Hematopoietic multipotent progenitor cell treated with erythropoietin and hydrocortisone succinate and interleukin-3 and kit ligand, for 8 days (in vitro differentiated cells): ENCODE measurements at regions not wholly inside any gene's neighbourhood (a gene's known extent, or its start where the extent isn't known, plus 50 kb on each side); places are given as distances from the start of the nearest gene placed in this dataset.
"Not testable (repeated sequence)": the region's sequence is repeated elsewhere in the genome, so short reads cannot be mapped to it uniquely, and the experiment has no call there.

Experiments used
- DNase-seq: peaks from one replicate; pipeline ENCODE4 v3.0.0-alpha.2; 2015

DNA sequence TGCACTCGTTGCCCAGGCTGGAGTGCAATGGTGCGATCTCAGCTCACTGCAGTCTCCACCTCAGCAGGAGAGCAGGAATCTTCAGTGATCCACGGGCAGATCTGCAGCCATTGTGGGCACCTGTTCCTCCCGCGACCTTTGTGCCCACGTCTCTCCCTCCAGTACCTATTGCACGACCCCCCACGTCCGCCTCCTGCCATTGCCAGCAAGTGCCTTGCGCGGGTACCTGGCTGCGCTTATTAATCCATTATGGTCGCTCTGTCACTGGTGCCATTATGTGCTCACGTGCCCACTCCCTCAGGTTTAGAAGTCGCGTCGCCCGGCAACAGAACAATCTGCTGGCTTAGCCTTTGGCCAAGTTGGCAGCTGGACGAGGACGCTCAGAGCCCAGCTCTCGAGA, 146.2 kb upstream of the C1QTNF3 start:
- DNase-seq, result not testable (repeated sequence)

- DNase-seq, result not testable (repeated sequence)
These were observed 146.9 kb upstream of the C1QTNF3 start for GRCh38 chr5:34189752-34190411.

GRCh38 chr5:34190466-34190865, 147.5 kb upstream of the C1QTNF3 start:
- DNase-seq, result not testable (repeated sequence)

DNA sequence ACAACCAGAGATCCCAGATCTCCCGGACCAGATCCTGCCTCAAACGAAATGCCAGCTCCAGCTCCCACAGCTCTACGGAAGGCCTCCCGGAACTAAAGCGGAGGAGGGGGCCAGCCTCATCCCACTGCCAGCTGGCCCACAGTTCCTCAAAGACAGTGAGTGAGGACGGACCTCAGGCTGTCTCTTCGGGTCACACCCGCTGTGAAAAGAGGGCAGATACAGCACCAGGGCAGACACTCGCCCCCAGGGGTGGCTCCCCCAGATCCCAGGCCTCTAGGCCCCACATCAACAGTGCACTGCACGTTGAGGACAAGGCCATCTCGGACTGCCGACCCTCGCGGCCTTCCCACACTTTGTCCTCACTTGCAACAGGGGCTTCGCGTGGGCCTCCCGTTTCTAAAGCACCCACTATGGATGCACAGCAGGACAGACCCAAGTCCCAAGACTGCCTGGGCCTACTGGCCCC, 148.3 kb upstream of the C1QTNF3 start:
- DNase-seq, result not testable (repeated sequence)

DNA sequence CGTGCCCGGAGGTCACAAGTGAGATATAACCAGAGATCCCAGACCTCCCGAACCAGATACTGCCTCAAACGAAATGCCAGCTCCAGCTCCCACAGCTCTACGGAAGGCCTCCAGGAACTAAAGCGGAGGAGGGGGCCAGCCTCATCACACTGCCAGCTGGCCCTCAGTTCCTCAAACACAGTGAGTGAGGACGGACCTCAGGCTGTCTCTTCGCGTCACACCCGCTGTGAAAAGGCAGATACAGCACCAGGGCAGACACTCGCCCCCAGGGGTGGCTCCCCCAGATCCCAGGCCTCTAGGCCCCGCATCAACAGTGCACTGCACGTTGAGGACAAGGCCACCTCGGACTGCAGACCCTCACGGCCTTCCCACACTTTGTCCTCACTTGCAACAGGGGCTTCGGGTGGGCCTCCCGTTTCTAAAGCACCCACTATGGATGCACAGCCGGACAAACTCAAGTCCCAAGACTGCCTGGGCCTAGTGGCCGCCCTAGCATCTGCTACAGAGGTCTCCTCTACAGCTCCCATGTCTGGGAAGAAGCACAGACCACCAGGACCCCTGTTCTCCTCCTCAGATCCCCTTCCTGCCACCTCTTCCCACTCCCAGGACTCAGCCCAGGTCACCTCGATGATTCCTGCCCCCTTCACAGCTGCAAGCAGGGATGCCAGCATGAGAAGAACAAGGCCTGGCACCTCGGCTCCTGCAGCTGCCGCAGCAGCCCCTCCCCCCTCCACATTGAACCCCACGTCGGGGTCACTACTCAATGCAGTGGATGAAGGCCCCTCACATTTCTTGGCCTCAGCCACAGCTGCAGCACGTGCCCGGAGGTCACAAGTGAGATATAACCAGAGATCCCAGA, 149.3 kb upstream of the C1QTNF3 start:
- not testable (repeated sequence) for DNase-seq

DNA sequence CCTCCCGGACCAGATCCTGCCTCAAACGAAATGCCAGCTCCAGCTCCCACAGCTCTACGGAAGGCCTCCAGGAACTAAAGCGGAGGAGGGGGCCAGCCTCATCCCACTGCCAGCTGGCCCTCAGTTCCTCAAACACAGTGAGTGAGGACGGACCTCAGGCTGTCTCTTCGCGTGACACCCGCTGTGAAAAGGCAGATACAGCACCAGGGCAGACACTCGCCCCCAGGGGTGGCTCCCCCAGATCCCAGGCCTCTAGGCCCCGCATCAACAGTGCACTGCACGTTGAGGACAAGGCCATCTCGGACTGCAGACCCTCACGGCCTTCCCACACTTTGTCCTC, 149.9 kb upstream of the C1QTNF3 start:
- DNase-seq, result not testable (repeated sequence)

- DNase-seq, result not testable (repeated sequence)
These were observed 150.3 kb upstream of the C1QTNF3 start for GRCh38 chr5:34193297-34193696.

DNA sequence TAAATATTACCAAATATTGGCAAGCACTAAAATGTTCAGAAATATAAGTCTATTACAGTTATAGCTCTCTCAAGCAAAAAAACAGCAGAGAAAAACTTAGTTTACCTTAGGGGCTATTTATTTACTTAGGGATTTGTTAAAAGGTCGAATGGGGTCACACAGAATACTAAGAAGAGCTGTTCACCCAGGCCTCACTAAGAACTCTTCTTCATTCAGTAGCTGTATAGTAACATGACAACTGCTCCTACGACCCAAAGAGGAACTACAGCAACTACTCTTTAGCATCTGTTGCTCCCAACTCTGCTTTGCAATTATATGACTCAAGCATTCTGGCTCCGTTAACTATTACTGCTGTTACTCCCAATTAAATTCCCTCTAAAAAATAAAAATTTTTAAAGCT, 150.8 kb upstream of the C1QTNF3 start:
- DNase-seq, result not testable (repeated sequence)

DNA sequence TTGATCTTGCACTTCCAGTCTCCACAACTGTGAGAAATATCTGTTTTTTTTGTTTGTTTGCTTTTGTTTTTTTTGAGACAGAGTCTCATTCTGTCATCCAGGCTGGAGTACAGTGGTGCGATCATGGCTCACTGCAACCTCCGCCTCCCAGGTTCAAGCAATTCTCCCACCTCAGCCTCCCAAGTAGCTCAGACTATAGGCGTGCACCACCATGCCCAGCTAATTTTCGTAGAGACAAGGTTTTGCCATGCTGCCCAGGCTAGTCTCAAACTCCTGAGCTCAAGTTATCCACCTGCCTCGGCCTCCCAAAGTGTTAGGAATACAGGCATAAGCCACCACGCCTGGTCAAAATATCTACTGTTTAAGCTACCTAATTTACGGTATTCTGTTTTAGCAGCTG, 153.1 kb upstream of the C1QTNF3 start:
- not testable (repeated sequence) for DNase-seq

GRCh38 chr5:34205347-34205746, 162.3 kb upstream of the C1QTNF3 start:
- not testable (repeated sequence) for DNase-seq

- not testable (repeated sequence) for DNase-seq
These were observed 174.4 kb upstream of the C1QTNF3 start for GRCh38 chr5:34217386-34217785.

GRCh38 chr5:34221329-34222073, 178.5 kb upstream of the C1QTNF3 start:
- not testable (repeated sequence) for DNase-seq

DNA sequence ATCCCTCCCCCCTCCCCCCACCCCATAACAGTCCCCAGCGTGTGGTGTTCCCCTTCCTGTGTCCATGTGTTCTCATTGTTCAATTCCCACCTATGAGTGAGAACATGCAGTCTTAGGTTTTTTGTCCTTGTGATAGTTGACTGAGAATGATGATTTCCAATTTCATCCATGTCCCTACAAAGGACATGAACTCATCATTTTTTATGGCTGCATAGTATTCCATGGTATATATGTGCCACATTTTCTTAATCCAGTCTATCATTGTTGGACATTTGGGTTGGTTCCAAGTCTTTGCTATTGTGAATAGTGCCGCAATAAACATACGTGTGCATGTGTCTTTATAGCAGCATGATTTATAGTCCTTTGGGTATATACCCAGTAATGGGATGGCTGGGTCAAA, 180.1 kb upstream of the C1QTNF3 start:
- not testable (repeated sequence) for DNase-seq

GRCh38 chr5:34230402-34230801, 187.4 kb upstream of the C1QTNF3 start:
- DNase-seq, result not testable (repeated sequence)

DNA sequence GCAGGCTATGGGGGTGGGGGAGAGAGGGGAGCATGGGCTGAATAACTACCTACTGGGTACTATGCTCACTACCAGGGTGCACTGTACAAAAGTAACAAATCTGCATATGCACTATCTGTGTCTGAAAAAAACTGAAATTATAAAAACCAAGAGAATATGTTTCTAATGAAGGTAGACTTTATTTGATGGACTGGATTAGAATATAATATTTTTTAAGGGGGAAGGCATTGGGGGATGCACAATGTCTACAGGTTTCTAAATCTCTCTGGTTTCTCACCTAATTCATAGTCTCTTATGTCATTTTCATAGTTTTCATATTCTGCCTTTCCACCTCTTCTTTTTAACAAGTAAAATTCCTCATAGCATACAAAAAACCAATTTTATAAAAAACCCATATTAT, 200.8 kb upstream of the C1QTNF3 start:
- not testable (repeated sequence) for DNase-seq

GRCh38 chr5:34244281-34245031, 201.4 kb upstream of the C1QTNF3 start:
- DNase-seq, result peak; percentile 56

- DNase-seq, result not testable (repeated sequence)
These were observed 202.0 kb upstream of the C1QTNF3 start for GRCh38 chr5:34245032-34245394.

- DNase-seq, result not testable (repeated sequence)
These were observed 202.8 kb upstream of the C1QTNF3 start for GRCh38 chr5:34245813-34246212.

GRCh38 chr5:34258598-34258997, 215.6 kb upstream of the C1QTNF3 start:
- DNase-seq, result not testable (repeated sequence)

DNA sequence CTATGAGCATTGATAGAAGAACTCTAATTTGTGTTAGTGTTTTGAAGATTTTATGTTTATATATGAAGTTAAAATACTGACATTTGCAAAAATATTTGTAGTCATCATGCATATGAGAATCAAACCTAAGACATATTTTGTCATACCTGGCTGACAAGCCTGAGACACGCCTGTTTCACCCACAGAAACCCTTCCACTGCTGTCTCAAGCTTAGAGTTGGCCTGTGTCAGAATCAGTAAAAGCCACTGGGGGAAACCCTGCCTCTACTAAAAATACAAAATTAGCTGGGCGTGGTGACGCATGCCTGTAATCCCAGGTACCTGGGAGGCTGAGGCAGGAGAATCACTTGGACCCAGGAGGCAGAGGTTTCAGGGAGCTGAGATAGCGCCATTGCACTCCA, 218.0 kb upstream of the C1QTNF3 start:
- DNase-seq, result not testable (repeated sequence)

DNA sequence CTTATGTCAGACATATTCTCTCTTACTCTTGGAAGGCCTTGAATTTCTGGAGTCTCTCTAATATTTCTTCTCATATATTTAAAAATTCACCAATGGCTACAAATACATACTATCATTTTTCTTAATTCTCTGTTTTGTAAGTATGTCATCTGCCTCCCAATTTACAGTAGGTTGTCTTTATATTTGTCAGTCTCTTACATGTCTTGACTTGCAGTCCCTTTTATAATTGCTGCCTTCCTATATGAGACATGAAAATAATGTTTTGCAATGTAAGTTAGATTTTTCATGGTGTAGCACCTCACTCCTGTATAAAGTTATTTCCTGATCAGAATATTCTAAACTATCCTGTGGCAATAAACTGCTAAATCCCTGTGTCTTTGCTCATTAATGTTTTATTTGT, 223.1 kb upstream of the C1QTNF3 start:
- DNase-seq, result not testable (repeated sequence)

DNA sequence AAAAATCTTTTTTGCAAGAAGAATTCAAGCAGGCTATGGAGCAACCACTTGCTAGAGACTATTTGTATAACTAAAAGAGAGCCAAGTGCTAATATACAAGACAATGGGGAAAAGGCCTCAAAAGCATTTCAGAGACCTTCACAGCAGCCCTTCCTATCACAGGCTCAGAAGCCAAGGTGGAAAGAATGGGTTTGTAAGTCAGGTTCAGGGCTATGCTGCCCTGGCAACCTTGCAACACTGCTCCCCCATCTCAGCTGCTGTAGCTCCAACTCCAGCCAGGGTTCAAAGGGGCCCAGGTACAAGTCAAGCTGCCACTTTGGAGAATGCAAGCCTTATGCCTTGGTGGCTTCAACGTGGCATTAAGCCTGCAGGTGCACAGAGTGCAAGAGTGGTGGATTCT, 253.7 kb upstream of the C1QTNF3 start:
- DNase-seq, result not testable (repeated sequence)

DNA sequence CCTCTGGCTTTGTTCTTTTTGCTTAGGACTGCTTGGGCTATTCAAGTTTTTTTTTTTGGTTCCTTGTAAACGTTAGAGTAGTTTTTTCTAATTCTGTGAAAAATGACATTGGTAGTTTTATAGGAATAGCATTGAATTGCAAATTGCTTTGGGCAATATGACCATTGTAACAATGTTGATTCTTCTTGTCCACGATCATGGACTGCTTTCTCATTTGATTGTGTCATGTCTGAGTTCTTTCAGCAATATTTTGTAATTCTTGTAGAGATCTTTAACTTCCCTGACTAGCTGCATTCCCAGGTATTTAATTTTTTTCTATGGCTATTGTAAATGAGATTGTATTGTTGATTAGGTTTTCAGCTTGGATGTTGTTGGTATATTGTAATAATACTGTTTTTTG, 286.2 kb upstream of the C1QTNF3 start:
- DNase-seq, result not testable (repeated sequence)
